PFSK-1 (cell line): ENCODE measurements at regions not wholly inside any gene's neighbourhood (a gene's known extent, or its start where the extent isn't known, plus 50 kb on each side); places are given as distances from the start of the nearest gene placed in this dataset.

Source experiments
- SIN3A ChIP-seq: IDR thresholded peaks from 2 replicates; pipeline ENCODE4 v1.6.1; 2012; ENCODE audit warnings: mild to moderate bottlenecking, low read length, moderate library complexity, borderline replicate concordance; ENCODE audit not compliant: insufficient read depth
- TAF1 ChIP-seq: IDR thresholded peaks from 2 replicates; pipeline ENCODE4 v1.6.1; 2012; ENCODE audit warnings: low read length, control low read depth, borderline replicate concordance; ENCODE audit not compliant: insufficient read depth
- TF ChIP-seq, protein P1 (sequence below), 2 experiments: IDR thresholded peaks; 2 replicates each; pipeline versions ENCODE4 v1.6.1 to v1.8.0; 2011 to 2012; ENCODE audit warnings: low read depth in 2 of 2, low read length in 2 of 2, control low read depth in 1 of 2, inconsistent platforms in 1 of 2, mild to moderate bottlenecking in 1 of 2, moderate library complexity in 1 of 2; ENCODE audit not compliant: insufficient read depth in 1 of 2

DNA sequence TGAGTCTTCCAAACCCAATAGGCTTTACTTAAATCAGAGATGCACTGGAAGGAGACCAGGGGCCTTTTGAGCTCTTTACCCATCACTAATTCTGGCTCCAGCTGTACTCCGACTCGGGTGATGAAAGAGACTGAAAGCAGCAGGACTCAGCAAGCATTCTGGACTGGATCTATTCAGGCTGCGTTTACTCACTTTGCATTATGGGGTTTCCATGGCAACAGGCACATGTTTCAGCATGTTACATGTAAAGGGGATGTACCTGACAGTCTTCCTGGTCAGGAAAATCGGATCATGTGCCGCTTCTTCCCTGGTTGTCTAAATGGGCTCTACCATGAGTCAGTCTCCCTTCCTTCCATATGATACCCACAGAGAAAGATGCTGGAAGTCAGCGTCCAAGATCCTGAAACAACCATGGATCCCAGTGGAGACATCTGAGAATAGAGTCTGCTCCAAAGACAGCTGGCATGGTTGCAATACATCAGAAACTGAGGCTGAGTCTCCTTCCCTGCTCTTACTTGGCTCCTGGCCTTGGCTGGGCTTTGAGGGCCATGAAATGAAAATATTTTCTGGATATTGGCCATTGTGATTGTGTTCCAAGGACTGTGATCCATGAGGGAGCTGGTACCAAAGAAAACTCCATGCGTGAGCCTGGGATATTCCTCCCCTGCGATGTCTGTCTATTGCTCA, 102.5 kb upstream of the TNC start:
- TF ChIP-seq TAF1 = no peak
- TF ChIP-seq, protein P1, sequence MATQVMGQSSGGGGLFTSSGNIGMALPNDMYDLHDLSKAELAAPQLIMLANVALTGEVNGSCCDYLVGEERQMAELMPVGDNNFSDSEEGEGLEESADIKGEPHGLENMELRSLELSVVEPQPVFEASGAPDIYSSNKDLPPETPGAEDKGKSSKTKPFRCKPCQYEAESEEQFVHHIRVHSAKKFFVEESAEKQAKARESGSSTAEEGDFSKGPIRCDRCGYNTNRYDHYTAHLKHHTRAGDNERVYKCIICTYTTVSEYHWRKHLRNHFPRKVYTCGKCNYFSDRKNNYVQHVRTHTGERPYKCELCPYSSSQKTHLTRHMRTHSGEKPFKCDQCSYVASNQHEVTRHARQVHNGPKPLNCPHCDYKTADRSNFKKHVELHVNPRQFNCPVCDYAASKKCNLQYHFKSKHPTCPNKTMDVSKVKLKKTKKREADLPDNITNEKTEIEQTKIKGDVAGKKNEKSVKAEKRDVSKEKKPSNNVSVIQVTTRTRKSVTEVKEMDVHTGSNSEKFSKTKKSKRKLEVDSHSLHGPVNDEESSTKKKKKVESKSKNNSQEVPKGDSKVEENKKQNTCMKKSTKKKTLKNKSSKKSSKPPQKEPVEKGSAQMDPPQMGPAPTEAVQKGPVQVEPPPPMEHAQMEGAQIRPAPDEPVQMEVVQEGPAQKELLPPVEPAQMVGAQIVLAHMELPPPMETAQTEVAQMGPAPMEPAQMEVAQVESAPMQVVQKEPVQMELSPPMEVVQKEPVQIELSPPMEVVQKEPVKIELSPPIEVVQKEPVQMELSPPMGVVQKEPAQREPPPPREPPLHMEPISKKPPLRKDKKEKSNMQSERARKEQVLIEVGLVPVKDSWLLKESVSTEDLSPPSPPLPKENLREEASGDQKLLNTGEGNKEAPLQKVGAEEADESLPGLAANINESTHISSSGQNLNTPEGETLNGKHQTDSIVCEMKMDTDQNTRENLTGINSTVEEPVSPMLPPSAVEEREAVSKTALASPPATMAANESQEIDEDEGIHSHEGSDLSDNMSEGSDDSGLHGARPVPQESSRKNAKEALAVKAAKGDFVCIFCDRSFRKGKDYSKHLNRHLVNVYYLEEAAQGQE (IDR thresholded peaks at IDR 0.05; ENCODE audit: insufficient read depth in 1 of 2, low read depth in 2 of 2, low read length in 2 of 2) = no peak
- TF ChIP-seq SIN3A = no peak
